SK-N-SH treated with all-trans-retinoic acid at 6 μM for 48 hours (cell line): ENCODE measurements at regions not wholly inside any gene's neighbourhood (a gene's known extent, or its start where the extent isn't known, plus 50 kb on each side); places are given as distances from the start of the nearest gene placed in this dataset.

Experiments
- ATAC-seq: fragments of 200-7000 bp; cut with Tn5 transposase; 3 replicates; pipeline ENCODE4 v1.9.1; 2020; ENCODE audit warnings: mild to moderate bottlenecking, moderate library complexity
- BACH2 ChIP-seq: fragments of 250-450 bp; sonication (Bioruptor Pico); IDR thresholded peaks from 2 replicates; pipeline ENCODE4 v1.9.0; 2021; ENCODE audit warnings: mild to moderate bottlenecking, borderline replicate concordance
- CSDC2 ChIP-seq: fragments of 250-450 bp; sonication (Bioruptor Pico); IDR thresholded peaks from 2 replicates; pipeline ENCODE4 v1.5.0; 2020; ENCODE audit warnings: mild to moderate bottlenecking, moderate library complexity
- ESRRG ChIP-seq: fragments of 250-450 bp; sonication (Bioruptor Pico); IDR thresholded peaks from 2 replicates; pipeline ENCODE4 v1.6.1; 2021; ENCODE audit warnings: mild to moderate bottlenecking
- GLIS3 ChIP-seq: fragments of 250-450 bp; sonication (Bioruptor Pico); IDR thresholded peaks from 2 replicates; pipeline ENCODE4 v1.5.0; 2020; ENCODE audit warnings: mild to moderate bottlenecking, moderate library complexity
- ISL1 ChIP-seq: fragments of 250-450 bp; sonication (Bioruptor Pico); IDR thresholded peaks from 2 replicates; pipeline ENCODE4 v2.1.2; 2022; ENCODE audit warnings: mild to moderate bottlenecking, moderate library complexity
- OSR1 ChIP-seq: fragments of 250-450 bp; sonication (Bioruptor Pico); IDR thresholded peaks from 2 replicates; pipeline ENCODE4 v1.8.0; 2022; ENCODE audit warnings: moderate library complexity, mild to moderate bottlenecking, inconsistent platforms
- PPARA ChIP-seq: fragments of 250-450 bp; sonication (Bioruptor Pico); IDR thresholded peaks from 2 replicates; pipeline ENCODE4 v1.5.0; 2020; ENCODE audit warnings: mild to moderate bottlenecking, borderline replicate concordance
- RARB ChIP-seq: fragments of 250-450 bp; sonication (Bioruptor Pico); IDR thresholded peaks from 2 replicates; pipeline ENCODE4 v1.8.0; 2021; ENCODE audit warnings: mild to moderate bottlenecking, moderate library complexity
- SNAI2 ChIP-seq: fragments of 250-450 bp; sonication (Bioruptor Pico); IDR thresholded peaks from 2 replicates; pipeline ENCODE4 v1.5.0; 2020; ENCODE audit warnings: mild to moderate bottlenecking, moderate library complexity
- TCF4 ChIP-seq: fragments of 250-450 bp; sonication (Bioruptor Pico); IDR thresholded peaks from 2 replicates; pipeline ENCODE4 v1.8.0; 2021; ENCODE audit warnings: mild to moderate bottlenecking, moderate library complexity, borderline replicate concordance
- TOX ChIP-seq: fragments of 250-450 bp; sonication (Bioruptor Pico); IDR thresholded peaks from 2 replicates; pipeline ENCODE4 v1.8.0; 2021; ENCODE audit warnings: mild to moderate bottlenecking, moderate library complexity, borderline replicate concordance
- ZC3H10 ChIP-seq: fragments of 250-450 bp; sonication (Bioruptor Pico); IDR thresholded peaks from 2 replicates; pipeline ENCODE4 v1.5.1; 2021; ENCODE audit warnings: mild to moderate bottlenecking, moderate library complexity
- ZFP3 ChIP-seq: fragments of 250-450 bp; sonication (Bioruptor Pico); IDR thresholded peaks from 2 replicates; pipeline ENCODE4 v1.5.0; 2020; ENCODE audit warnings: mild to moderate bottlenecking, moderate library complexity
- ZFP30 ChIP-seq: fragments of 450-650 bp; formaldehyde crosslinking; IDR thresholded peaks from 2 replicates; pipeline ENCODE4 v1.5.0; 2022; ENCODE audit warnings: mild to moderate bottlenecking, moderate library complexity
- ZNF565 ChIP-seq: fragments of 450-650 bp; formaldehyde crosslinking; conservative IDR thresholded peaks from 2 replicates; pipeline ENCODE4 v1.5.0; 2020; ENCODE audit warnings: low read depth, mild to moderate bottlenecking, moderate library complexity
- ZNF70 ChIP-seq: fragments of 450-650 bp; formaldehyde crosslinking; IDR thresholded peaks from 2 replicates; pipeline ENCODE4 v1.5.0; 2020; ENCODE audit warnings: mild to moderate bottlenecking, moderate library complexity
- TF ChIP-seq, protein P1 (sequence below): fragments of 250-450 bp; sonication (Bioruptor Pico); IDR thresholded peaks from 2 replicates; pipeline ENCODE4 v1.8.0; 2021; ENCODE audit warnings: low read depth, mild to moderate bottlenecking, moderate library complexity, borderline replicate concordance
- TF ChIP-seq, protein P2 (sequence below): fragments of 250-450 bp; sonication (Bioruptor Pico); IDR thresholded peaks from 2 replicates; pipeline ENCODE4 v1.5.1; 2020; ENCODE audit warnings: low read depth, mild to moderate bottlenecking, moderate library complexity
- TF ChIP-seq, protein P3 (sequence below): fragments of 250-450 bp; sonication (Bioruptor Pico); IDR thresholded peaks from 2 replicates; pipeline ENCODE4 v1.5.1; 2021; ENCODE audit warnings: mild to moderate bottlenecking, moderate library complexity
- TF ChIP-seq, protein P4 (sequence below): fragments of 250-450 bp; sonication (Bioruptor Pico); IDR thresholded peaks from 2 replicates; pipeline ENCODE4 v1.5.0; 2020; ENCODE audit warnings: mild to moderate bottlenecking, moderate library complexity

DNA sequence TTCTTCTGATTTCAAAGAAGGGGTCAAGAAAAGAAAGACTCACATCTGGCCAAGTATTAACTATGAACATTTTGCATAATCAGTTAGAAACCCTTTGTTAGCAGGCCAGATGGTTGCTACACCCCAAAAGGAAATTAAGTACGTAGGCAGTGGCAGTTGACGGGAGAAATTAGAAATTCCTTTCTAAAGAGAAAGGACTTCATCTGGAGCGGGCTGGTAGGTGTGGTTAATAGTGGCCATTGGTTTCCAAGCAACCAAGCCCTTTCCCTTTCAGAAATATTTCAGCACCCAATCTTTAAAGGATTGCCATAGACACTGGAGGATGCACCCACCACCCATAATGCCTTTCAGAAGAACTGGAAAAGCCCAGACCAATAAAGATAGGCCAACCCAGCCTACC is 235.7 kb upstream of the LDB2 start:
- TF ChIP-seq PPARA (CRISPR knock-in tag) (no peak), OSR1 (no peak), TOX (no peak), CSDC2 (CRISPR knock-in tag) (no peak), ZNF565 (CRISPR knock-in tag) (no peak), ZC3H10 (CRISPR knock-in tag) (no peak), RARB (CRISPR knock-in tag) (no peak), ISL1 (no peak), TCF4 (CRISPR knock-in tag) (no peak), BACH2 (CRISPR knock-in tag) (no peak), ZNF70 (CRISPR knock-in tag) (no peak), GLIS3 (CRISPR knock-in tag) (no peak), ZFP3 (no peak), SNAI2 (CRISPR knock-in tag) (no peak)
- TF ChIP-seq, protein P1, sequence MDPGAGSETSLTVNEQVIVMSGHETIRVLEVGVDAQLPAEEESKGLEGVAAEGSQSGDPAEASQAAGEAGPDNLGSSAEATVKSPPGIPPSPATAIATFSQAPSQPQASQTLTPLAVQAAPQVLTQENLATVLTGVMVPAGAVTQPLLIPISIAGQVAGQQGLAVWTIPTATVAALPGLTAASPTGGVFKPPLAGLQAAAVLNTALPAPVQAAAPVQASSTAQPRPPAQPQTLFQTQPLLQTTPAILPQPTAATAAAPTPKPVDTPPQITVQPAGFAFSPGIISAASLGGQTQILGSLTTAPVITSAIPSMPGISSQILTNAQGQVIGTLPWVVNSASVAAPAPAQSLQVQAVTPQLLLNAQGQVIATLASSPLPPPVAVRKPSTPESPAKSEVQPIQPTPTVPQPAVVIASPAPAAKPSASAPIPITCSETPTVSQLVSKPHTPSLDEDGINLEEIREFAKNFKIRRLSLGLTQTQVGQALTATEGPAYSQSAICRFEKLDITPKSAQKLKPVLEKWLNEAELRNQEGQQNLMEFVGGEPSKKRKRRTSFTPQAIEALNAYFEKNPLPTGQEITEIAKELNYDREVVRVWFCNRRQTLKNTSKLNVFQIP (CRISPR knock-in tag), result no peak
- TF ChIP-seq, protein P2, sequence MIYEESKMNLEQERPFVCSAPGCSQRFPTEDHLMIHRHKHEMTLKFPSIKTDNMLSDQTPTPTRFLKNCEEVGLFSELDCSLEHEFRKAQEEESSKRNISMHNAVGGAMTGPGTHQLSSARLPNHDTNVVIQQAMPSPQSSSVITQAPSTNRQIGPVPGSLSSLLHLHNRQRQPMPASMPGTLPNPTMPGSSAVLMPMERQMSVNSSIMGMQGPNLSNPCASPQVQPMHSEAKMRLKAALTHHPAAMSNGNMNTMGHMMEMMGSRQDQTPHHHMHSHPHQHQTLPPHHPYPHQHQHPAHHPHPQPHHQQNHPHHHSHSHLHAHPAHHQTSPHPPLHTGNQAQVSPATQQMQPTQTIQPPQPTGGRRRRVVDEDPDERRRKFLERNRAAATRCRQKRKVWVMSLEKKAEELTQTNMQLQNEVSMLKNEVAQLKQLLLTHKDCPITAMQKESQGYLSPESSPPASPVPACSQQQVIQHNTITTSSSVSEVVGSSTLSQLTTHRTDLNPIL (CRISPR knock-in tag), result no peak
- TF ChIP-seq, protein P3, sequence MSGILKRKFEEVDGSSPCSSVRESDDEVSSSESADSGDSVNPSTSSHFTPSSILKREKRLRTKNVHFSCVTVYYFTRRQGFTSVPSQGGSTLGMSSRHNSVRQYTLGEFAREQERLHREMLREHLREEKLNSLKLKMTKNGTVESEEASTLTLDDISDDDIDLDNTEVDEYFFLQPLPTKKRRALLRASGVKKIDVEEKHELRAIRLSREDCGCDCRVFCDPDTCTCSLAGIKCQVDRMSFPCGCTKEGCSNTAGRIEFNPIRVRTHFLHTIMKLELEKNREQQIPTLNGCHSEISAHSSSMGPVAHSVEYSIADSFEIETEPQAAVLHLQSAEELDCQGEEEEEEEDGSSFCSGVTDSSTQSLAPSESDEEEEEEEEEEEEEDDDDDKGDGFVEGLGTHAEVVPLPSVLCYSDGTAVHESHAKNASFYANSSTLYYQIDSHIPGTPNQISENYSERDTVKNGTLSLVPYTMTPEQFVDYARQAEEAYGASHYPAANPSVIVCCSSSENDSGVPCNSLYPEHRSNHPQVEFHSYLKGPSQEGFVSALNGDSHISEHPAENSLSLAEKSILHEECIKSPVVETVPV (CRISPR knock-in tag), result no peak
- TF ChIP-seq, protein P4, sequence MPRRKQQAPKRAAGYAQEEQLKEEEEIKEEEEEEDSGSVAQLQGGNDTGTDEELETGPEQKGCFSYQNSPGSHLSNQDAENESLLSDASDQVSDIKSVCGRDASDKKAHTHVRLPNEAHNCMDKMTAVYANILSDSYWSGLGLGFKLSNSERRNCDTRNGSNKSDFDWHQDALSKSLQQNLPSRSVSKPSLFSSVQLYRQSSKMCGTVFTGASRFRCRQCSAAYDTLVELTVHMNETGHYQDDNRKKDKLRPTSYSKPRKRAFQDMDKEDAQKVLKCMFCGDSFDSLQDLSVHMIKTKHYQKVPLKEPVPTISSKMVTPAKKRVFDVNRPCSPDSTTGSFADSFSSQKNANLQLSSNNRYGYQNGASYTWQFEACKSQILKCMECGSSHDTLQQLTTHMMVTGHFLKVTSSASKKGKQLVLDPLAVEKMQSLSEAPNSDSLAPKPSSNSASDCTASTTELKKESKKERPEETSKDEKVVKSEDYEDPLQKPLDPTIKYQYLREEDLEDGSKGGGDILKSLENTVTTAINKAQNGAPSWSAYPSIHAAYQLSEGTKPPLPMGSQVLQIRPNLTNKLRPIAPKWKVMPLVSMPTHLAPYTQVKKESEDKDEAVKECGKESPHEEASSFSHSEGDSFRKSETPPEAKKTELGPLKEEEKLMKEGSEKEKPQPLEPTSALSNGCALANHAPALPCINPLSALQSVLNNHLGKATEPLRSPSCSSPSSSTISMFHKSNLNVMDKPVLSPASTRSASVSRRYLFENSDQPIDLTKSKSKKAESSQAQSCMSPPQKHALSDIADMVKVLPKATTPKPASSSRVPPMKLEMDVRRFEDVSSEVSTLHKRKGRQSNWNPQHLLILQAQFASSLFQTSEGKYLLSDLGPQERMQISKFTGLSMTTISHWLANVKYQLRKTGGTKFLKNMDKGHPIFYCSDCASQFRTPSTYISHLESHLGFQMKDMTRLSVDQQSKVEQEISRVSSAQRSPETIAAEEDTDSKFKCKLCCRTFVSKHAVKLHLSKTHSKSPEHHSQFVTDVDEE (CRISPR knock-in tag), result no peak
- no peak for ATAC-seq

DNA sequence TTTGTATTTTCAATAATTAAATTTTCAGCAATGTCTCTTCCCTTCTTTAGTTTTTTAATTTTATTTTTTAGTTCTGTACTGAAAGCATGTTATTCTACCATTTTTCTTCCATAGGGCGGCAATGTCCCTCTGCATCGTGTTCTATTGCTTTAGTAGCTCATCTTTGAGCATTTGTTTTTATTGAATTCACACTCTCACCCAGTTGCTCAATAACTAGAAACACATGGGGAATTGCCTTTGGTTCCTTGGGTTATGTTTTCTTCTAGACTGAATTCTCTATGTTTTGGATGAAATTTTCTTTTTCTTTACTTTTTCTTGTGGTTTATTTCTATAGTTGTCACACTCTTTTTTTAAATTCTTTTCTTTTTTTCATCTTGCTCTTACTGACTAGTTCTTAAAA is 233.8 kb upstream of the LDB2 start:
- no peak for TF ChIP-seq ZFP30 (CRISPR knock-in tag)
- no peak for TF ChIP-seq GLIS3 (CRISPR knock-in tag)
- no peak for TF ChIP-seq OSR1
- no peak for TF ChIP-seq CSDC2 (CRISPR knock-in tag)
- no peak for TF ChIP-seq ISL1
- TF ChIP-seq PPARA (CRISPR knock-in tag), result no peak
- TF ChIP-seq, protein P2 (CRISPR knock-in tag), result no peak
- TF ChIP-seq, protein P3 (CRISPR knock-in tag), result no peak
- ATAC-seq, result no peak

DNA sequence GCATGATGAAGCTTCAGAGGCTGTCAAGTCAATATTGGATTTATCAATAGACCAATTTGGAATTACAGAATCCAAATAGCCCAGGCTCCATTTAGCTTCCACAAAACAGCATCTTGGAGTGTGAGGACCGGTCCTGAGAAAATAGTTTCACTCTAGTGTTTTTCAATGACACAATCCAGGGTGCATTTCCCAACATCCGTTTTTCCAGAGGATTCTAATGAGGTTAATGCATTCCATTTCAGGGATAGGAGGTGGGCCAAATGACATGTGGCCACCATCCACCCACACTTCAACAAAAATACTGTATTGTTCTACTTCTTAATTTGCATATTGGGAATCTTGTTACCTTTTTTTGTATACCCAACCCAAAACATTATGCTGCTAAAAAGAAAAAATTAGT is 229.8 kb upstream of the LDB2 start:
- TF ChIP-seq ESRRG (CRISPR knock-in tag) (no peak), OSR1 (no peak), ZFP3 (no peak), BACH2 (CRISPR knock-in tag) (no peak), CSDC2 (CRISPR knock-in tag) (no peak), ZC3H10 (CRISPR knock-in tag) (no peak), ISL1 (no peak), RARB (CRISPR knock-in tag) (no peak), PPARA (CRISPR knock-in tag) (no peak), ZNF565 (CRISPR knock-in tag) (no peak)
- TF ChIP-seq, protein P3 (CRISPR knock-in tag), result no peak
- TF ChIP-seq, protein P4 (CRISPR knock-in tag), result no peak
- TF ChIP-seq, all 23 proteins: peak for 0
- ATAC-seq, result no peak
